ENCODE measurements at regions not wholly inside any gene's neighbourhood (a gene's known extent, or its start where the extent isn't known, plus 50 kb on each side); places are given as distances from the start of the nearest gene placed in this dataset.

GRCh38 chrX:139287155-139287924 lies 243.2 kb upstream of the F9 start:
- no peak for DNase-seq

GRCh38 chrX:139286342-139286741 lies 244.2 kb upstream of the F9 start:
- no peak for DNase-seq

GRCh38 chrX:139267851-139268250 lies 262.7 kb upstream of the F9 start:
- DNase-seq: no peak

GRCh38 chrX:139246295-139246694 lies 284.2 kb upstream of the F9 start:
- DNase-seq: no peak

GRCh38 chrX:139237141-139237540 lies 293.4 kb upstream of the F9 start:
- no peak for DNase-seq

GRCh38 chrX:139234898-139235297 lies 295.6 kb upstream of the F9 start:
- no peak for DNase-seq

GRCh38 chrX:139224953-139225665 lies 305.4 kb upstream of the F9 start:
- DNase-seq: no peak

GRCh38 chrX:139222511-139223200 lies 307.9 kb upstream of the F9 start:
- DNase-seq: no peak

- DNase-seq: peak; percentile 50
These were observed 317.3 kb upstream of the F9 start for GRCh38 chrX:139213241-139213709.

GRCh38 chrX:139211568-139212182 lies 318.9 kb upstream of the F9 start:
- DNase-seq: no peak

- no peak for DNase-seq
These were observed 321.2 kb upstream of the F9 start for GRCh38 chrX:139209342-139209741.

- no peak for DNase-seq
These were observed 322.9 kb upstream of the F9 start for GRCh38 chrX:139207655-139208054.

- DNase-seq: no peak
These were observed 323.6 kb upstream of the F9 start for GRCh38 chrX:139206914-139207313.

GRCh38 chrX:139204898-139205667 lies 325.5 kb upstream of the F9 start:
- peak; percentile 6 for DNase-seq

- no peak for DNase-seq
These were observed 326.0 kb upstream of the F9 start for GRCh38 chrX:139204571-139204897.

GRCh38 chrX:139203651-139204570 lies 326.6 kb upstream of the F9 start:
- DNase-seq: peak; percentile 19

- no peak for DNase-seq
These were observed 327.7 kb upstream of the F9 start for GRCh38 chrX:139202742-139203420.

GRCh38 chrX:139201924-139202323 lies 328.6 kb upstream of the F9 start:
- DNase-seq: no peak

- no peak for DNase-seq
These were observed 329.7 kb upstream of the F9 start for GRCh38 chrX:139200793-139201192.

- no peak for DNase-seq
These were observed 330.2 kb upstream of the F9 start for GRCh38 chrX:139200346-139200745.

GRCh38 chrX:139199933-139200332 lies 330.6 kb upstream of the F9 start:
- peak; percentile 1 for DNase-seq

All from inflammatory macrophage treated with lipopolysaccharide for 4 hours (primary cell).